ENCODE measurements at regions not wholly inside any gene's neighbourhood (a gene's known extent, or its start where the extent isn't known, plus 50 kb on each side); places are given as distances from the start of the nearest gene placed in this dataset.

DNA sequence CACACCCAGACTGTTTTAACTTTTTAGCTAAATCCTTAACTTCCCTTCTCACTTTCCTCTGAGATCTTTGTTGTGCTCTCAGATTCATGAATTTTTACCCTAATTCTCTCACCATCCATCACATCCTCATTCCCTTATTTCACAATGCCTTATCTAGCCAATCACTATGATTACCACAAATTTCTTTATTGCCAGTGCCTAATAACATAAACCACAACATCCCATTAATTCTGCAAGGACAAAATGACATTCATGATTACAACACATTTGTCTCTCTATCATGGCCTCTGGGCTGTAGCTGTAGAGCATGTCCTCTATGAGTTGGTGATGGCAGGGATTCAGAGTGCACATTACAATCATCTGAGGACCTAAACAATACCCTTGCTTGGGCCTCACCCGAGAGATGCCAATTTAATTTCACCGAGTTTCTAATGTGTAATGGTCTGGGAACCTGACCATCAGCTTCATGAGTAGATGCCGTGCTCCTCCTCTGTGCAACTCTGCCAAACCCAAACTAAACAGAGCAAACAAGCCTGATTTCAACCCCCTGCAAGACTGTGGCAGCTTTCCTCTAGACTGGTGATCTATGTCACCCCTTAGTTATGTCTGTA, 99.3 kb downstream of the SPTSSA start:
- Histone ChIP-seq H3K27ac (no peak overlapping the region), H3K79me2 (ENCODE audit: insufficient read depth, low read depth) (no peaks in the 10 kb centered on the region), H3K27me3 (ENCODE audit: insufficient read depth, low read depth) (no peaks in the 10 kb centered on the region), H4K20me1 (ENCODE audit: insufficient read depth) (no peaks in the 10 kb centered on the region), H2AFZ (ENCODE audit: low read depth) (no peak overlapping the region), H3K36me3 (ENCODE audit: insufficient read depth) (no peaks in the 10 kb centered on the region), H3K4me1 (ENCODE audit: low read depth, poor library complexity, severe bottlenecking) (peaks cover 6% of the 10 kb centered on the region), H3K4me2 (no peak overlapping the region), H3K9ac (no peak overlapping the region), H3K4me3 (IDR thresholded peaks at IDR 0.05; ENCODE audit: insufficient read depth, low read depth, low read length) (no peak overlapping the region)
- TF ChIP-seq, protein P1, sequence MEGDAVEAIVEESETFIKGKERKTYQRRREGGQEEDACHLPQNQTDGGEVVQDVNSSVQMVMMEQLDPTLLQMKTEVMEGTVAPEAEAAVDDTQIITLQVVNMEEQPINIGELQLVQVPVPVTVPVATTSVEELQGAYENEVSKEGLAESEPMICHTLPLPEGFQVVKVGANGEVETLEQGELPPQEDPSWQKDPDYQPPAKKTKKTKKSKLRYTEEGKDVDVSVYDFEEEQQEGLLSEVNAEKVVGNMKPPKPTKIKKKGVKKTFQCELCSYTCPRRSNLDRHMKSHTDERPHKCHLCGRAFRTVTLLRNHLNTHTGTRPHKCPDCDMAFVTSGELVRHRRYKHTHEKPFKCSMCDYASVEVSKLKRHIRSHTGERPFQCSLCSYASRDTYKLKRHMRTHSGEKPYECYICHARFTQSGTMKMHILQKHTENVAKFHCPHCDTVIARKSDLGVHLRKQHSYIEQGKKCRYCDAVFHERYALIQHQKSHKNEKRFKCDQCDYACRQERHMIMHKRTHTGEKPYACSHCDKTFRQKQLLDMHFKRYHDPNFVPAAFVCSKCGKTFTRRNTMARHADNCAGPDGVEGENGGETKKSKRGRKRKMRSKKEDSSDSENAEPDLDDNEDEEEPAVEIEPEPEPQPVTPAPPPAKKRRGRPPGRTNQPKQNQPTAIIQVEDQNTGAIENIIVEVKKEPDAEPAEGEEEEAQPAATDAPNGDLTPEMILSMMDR (conservative IDR thresholded peaks at IDR 0.05; ENCODE audit: low read depth, low read length): no peak

DNA sequence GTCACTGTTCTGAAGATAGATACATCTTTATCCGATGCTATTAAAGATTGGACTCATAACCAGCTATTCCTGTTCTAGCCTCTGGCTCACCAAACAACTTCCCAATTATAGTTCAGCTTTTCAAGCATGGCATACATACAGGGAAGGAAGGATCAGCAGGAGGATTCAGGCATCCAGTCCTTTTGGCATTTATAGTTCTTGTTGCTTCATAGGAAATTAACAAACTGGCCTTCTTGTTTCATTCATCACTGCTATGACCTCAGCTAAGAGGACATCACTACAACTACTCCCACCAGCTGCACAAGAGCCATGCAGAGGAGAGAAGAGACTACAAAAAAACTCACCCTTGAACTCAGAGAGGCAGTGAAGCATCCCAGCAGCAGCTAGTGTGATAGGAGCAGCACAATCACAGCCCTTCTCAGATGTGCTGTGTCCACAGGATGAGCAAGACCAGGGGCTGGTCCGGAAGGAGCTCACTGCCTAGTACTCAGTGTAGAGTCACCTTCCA, 100.5 kb downstream of the SPTSSA start:
- Histone ChIP-seq H2AFZ (ENCODE audit: low read depth) (no peak overlapping the region), H3K36me3 (ENCODE audit: insufficient read depth) (no peaks in the 10 kb centered on the region), H3K4me1 (ENCODE audit: low read depth, poor library complexity, severe bottlenecking) (peaks cover 6% of the 10 kb centered on the region), H3K4me3 (IDR thresholded peaks at IDR 0.05; ENCODE audit: insufficient read depth, low read depth, low read length) (no peak overlapping the region), H3K4me2 (no peak overlapping the region), H3K27me3 (ENCODE audit: insufficient read depth, low read depth) (no peaks in the 10 kb centered on the region), H3K79me2 (ENCODE audit: insufficient read depth, low read depth) (no peaks in the 10 kb centered on the region), H4K20me1 (ENCODE audit: insufficient read depth) (no peaks in the 10 kb centered on the region), H3K27ac (no peak overlapping the region), H3K9ac (no peak overlapping the region)
- TF ChIP-seq, protein P1 (conservative IDR thresholded peaks at IDR 0.05; ENCODE audit: low read depth, low read length): no peak

DNA sequence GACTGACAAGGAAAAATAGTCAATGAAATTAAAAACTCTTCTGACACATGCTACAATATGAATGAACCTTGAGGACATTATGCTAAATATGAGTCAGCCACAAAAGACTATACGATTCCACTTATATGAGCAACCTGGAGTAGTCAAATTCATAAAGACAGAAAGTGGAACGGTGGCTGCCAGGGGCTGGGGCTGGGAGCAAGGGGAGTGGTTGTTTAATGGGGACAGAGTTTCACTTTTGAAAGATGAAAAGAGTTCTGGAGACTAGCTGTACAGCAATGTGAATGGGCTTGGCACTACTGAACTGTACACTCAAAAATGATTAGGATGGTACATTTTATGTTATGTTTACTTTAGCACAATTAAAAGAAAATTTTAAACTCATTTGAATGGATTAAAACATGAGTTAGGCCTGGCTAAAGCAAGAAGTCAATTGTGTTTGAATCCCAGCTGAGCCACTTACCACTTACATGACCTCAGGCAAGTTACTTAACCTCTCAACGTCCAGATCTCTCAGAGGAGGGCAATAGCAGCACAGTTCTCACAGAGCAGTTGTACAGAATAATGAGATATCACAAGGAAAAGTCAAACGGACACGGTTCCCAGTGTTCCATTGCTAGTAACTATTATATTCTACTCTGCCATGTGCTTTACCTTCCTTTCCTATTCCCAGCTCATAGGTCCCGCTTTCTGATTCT, 102.5 kb downstream of the SPTSSA start:
- no peak overlapping the region for H3K27ac ChIP-seq

DNA sequence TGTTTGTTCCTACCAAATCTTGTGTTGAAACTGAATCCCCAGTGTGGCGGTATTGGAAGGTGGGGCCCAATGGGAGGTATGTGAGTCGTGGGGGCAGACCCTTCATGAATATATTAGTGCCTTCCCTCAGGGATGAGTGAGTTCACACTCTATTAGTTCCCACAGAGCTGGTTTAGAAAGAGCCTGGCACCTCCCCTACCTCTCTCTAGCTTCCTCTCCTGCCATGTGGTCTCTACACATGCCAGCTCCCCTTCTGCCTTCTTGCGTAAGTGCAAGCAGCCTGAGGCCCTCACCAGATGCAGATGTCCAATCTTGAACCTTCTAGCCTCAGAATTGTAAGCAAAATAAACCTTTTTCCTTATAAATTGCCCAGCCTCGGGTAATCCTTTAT, 105.8 kb downstream of the SPTSSA start:
- H4K20me1 ChIP-seq (ENCODE audit: insufficient read depth): no peaks in the 10 kb centered on the region
- TF ChIP-seq, protein P1 (conservative IDR thresholded peaks at IDR 0.05; ENCODE audit: low read depth, low read length): no peak
- no peaks in the 10 kb centered on the region for H3K36me3 ChIP-seq (ENCODE audit: insufficient read depth)
- no peak overlapping the region for H3K4me2 ChIP-seq
- H3K27me3 ChIP-seq (ENCODE audit: insufficient read depth, low read depth): no peaks in the 10 kb centered on the region
- H3K9ac ChIP-seq: no peak overlapping the region
- H3K27ac ChIP-seq: no peak overlapping the region
- no peaks in the 10 kb centered on the region for H3K79me2 ChIP-seq (ENCODE audit: insufficient read depth, low read depth)
- no peak overlapping the region for H3K4me3 ChIP-seq (IDR thresholded peaks at IDR 0.05; ENCODE audit: insufficient read depth, low read depth, low read length)
- peaks cover 6% of the 10 kb centered on the region for H3K4me1 ChIP-seq (ENCODE audit: low read depth, poor library complexity, severe bottlenecking)
- no peak overlapping the region for H2AFZ ChIP-seq (ENCODE audit: low read depth)

More for the DNA sequence above, 102.5 kb downstream of the SPTSSA start:
- H3K4me3 ChIP-seq (IDR thresholded peaks at IDR 0.05; ENCODE audit: insufficient read depth, low read depth, low read length): no peak overlapping the region
- peaks cover 6% of the 10 kb centered on the region for H3K4me1 ChIP-seq (ENCODE audit: low read depth, poor library complexity, severe bottlenecking)
- TF ChIP-seq, protein P1 (conservative IDR thresholded peaks at IDR 0.05; ENCODE audit: low read depth, low read length): no peak
- no peak overlapping the region for H3K4me2 ChIP-seq
- H3K79me2 ChIP-seq (ENCODE audit: insufficient read depth, low read depth): no peaks in the 10 kb centered on the region
- H2AFZ ChIP-seq (ENCODE audit: low read depth): no peak overlapping the region
- H3K27me3 ChIP-seq (ENCODE audit: insufficient read depth, low read depth): no peaks in the 10 kb centered on the region
- H4K20me1 ChIP-seq (ENCODE audit: insufficient read depth): no peaks in the 10 kb centered on the region
- no peaks in the 10 kb centered on the region for H3K36me3 ChIP-seq (ENCODE audit: insufficient read depth)
- no peak overlapping the region for H3K9ac ChIP-seq

All from KMS-11 (cell line).